Uterus (tissue), 3 donors: ENCODE measurements at regions not wholly inside any gene's neighbourhood (a gene's known extent, or its start where the extent isn't known, plus 50 kb on each side); places are given as distances from the start of the nearest gene placed in this dataset.

Source experiments
- DNase-seq, 2 donors: peaks; one replicate each; pipeline ENCODE4 v3.0.0-alpha.2; 2019 to 2020
- H3K27ac ChIP-seq, 2 donors: fragments of 200-600 bp; sonication (generic); 1 replicate in 1 of 2; 2 replicates in 1 of 2; pipeline ENCODE4 v1.5.1; 2016 to 2018
- H3K27me3 ChIP-seq, 2 donors: fragments of 200-600 bp; sonication (generic); one replicate each; pipeline ENCODE4 v1.5.1; 2018 to 2019; ENCODE audit warnings: control low read depth in 1 of 2
- H3K36me3 ChIP-seq, 2 donors: fragments of 200-600 bp; sonication (generic); one replicate each; pipeline ENCODE4 v1.5.1; 2019; ENCODE audit warnings: control low read depth in 1 of 2
- H3K4me1 ChIP-seq, 2 donors: fragments of 200-600 bp; sonication (generic); one replicate each; pipeline ENCODE4 v1.5.1; 2018 to 2019; ENCODE audit warnings: control low read depth in 1 of 2
- H3K4me3 ChIP-seq, 2 donors: fragments of 200-600 bp; sonication (generic); 1 replicate in 1 of 2; 2 replicates in 1 of 2; pipeline ENCODE4 v1.5.1; 2018 to 2019; ENCODE audit warnings: mild to moderate bottlenecking in 1 of 2
- H3K9me3 ChIP-seq, 2 donors: fragments of 200-600 bp; sonication (generic); one replicate each; pipeline ENCODE4 v1.5.1; 2019; ENCODE audit warnings: control low read depth in 1 of 2
- CTCF ChIP-seq, 4 experiments: fragments of 200-600 bp in 2 of 4; fragments of 450-650 bp in 2 of 4; sonication (generic) in 2 of 4; IDR thresholded peaks; one replicate each; pipeline ENCODE4 v1.5.1; 2016 to 2019; ENCODE audit warnings: antibody characterized with exemption in 4 of 4, mild to moderate bottlenecking in 2 of 4, moderate library complexity in 1 of 4
- POLR2A ChIP-seq, 2 donors: fragments of 450-650 bp; IDR thresholded peaks; one replicate each; pipeline ENCODE4 v1.6.1; 2016; ENCODE audit warnings: antibody characterized with exemption in 2 of 2, mild to moderate bottlenecking in 1 of 2, moderate library complexity in 1 of 2
- intact Hi-C: fragments of 100-400 bp; cut with DNase I; formaldehyde crosslinking; loops from one replicate; pipeline ENCODE4 v1.15.1; 2023; ENCODE audit warnings: low total_unique reads
- donor health status: DM: yes; HTN: yes; CAD: no.

GRCh38 chr2:182558564-182558963 lies 131.7 kb upstream of the PDE1A start:
- Histone ChIP-seq H3K27me3 (no peaks in the 10 kb centered on the region), H3K4me1 (no peaks in the 10 kb centered on the region), H3K36me3 (no peaks in the 10 kb centered on the region), H3K9me3 (no peaks in the 10 kb centered on the region), H3K4me3 (no peak overlapping the region), H3K27ac (no peak overlapping the region)
- TF ChIP-seq POLR2A (IDR thresholded peaks at IDR 0.05) (no peak), CTCF (IDR thresholded peaks at IDR 0.05) (no peak)
- no peak for DNase-seq
- intact Hi-C loops = no loop called here

DNA sequence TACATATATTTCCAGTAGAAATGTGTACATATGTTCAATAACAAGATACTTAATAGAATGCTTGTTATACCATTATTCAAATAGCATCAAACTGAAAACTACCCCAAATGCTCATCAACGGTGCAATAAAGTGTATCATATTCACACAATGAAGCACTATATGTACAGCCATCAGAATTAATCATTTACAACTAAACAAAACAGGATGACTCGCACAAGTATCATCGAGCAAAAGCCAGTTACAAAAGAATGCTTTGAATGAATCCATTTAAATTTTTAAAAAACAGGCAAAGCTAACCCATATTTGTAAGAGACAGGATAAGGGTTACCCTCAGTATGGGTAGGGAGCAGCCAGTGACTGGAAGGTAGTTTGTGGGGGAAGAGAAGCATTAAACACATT lies 132.8 kb upstream of the PDE1A start:
- TF ChIP-seq CTCF (IDR thresholded peaks at IDR 0.05) (no peak), POLR2A (IDR thresholded peaks at IDR 0.05) (no peak)

DNA sequence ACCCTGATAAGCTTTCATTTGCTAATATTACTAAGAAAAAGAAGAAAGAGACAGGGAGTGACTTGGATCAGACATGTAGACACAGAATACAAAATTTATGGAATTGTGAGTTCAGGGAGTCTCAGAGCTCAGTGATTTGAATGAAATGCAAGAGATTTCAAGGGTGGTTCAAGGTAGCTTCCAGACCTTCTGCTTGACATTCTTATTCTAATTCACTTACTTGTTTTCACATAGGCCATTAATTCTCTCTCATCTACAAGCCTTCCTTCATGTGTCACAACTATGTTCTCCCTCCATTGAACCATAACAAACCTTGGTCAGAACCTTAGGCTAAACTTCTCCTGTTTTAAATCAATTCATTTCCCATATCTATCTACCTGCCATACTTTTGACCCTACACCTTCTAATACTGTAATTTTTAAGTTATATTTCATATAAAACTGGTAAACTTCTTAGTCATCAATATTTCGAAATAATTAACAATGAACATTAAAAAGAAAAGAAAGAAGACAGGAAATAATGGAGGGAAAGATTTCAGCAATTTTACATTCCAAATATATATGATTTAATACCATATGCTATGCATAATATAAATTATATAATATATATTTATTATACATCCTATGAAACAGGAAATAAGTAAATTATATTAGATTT lies 139.2 kb upstream of the PDE1A start:
- no peak overlapping the region for H3K27ac ChIP-seq
- H3K4me3 ChIP-seq = no peak overlapping the region
- H3K27me3 ChIP-seq = no peaks in the 10 kb centered on the region
- DNase-seq = no peak
- TF ChIP-seq POLR2A (IDR thresholded peaks at IDR 0.05) (no peak), CTCF (IDR thresholded peaks at IDR 0.05) (no peak)
- H3K36me3 ChIP-seq = no peaks in the 10 kb centered on the region
- no peaks in the 10 kb centered on the region for H3K9me3 ChIP-seq
- intact Hi-C loops = no loop called here
- no peaks in the 10 kb centered on the region for H3K4me1 ChIP-seq

More for the DNA sequence above, 132.8 kb upstream of the PDE1A start:
- intact Hi-C loops = no loop called here
- no peak overlapping the region for H3K4me3 ChIP-seq
- no peaks in the 10 kb centered on the region for H3K36me3 ChIP-seq
- no peak overlapping the region for H3K27ac ChIP-seq
- H3K4me1 ChIP-seq = no peaks in the 10 kb centered on the region
- DNase-seq = no peak
- H3K9me3 ChIP-seq = no peaks in the 10 kb centered on the region
- H3K27me3 ChIP-seq = no peaks in the 10 kb centered on the region

DNA sequence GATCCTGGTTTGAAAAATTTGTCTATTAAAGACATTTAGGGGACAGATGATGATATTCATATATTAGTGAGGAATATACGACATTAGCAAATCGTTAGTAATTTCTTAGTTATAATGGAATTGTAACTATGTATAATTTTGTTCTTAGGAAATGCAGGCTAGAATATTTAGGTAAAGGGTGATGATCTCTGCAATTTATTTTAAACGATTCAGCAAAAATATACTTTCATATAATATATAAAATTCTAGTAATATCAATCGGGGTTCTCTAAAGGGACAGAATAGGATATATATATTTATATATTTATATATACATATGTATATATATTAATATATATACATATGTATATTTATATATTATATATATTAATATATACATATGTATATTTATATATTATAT lies 142.5 kb upstream of the DNAJC10 start:
- Histone ChIP-seq H3K4me3 (no peak overlapping the region), H3K27ac (no peak overlapping the region), H3K27me3 (no peaks in the 10 kb centered on the region), H3K4me1 (no peaks in the 10 kb centered on the region), H3K36me3 (no peaks in the 10 kb centered on the region), H3K9me3 (no peaks in the 10 kb centered on the region)
- intact Hi-C loops = loop anchor here (5.0 kb wide), 1 partner anchor 191 kb away; no protein-coding TSS in a partner anchor
- no peak for DNase-seq
- TF ChIP-seq CTCF (IDR thresholded peaks at IDR 0.05) = no peak
- TF ChIP-seq POLR2A (IDR thresholded peaks at IDR 0.05) = no peak

DNA sequence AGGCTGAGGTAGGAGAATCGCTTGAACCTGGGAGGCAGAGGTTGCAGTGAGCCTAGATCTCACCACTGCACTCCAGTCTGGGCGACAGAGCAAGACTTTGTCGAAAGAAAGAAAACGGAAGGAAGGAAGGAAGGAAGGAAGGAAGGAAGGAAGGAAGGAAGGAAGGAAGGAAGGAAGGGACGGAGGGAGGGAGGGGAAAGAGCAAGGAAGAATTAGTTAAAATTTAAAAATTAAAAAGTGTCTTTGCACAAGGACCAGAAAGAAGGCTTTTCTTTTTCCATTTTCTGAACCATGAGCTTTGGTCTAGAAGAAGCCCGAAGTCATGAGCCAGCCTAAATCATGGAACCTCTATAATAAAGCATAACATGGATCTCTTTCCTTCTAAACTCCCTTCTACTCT lies 138.2 kb upstream of the DNAJC10 start:
- TF ChIP-seq CTCF (IDR thresholded peaks at IDR 0.05) = no peak
- no peaks in the 10 kb centered on the region for H3K4me1 ChIP-seq
- no peaks in the 10 kb centered on the region for H3K27me3 ChIP-seq
- intact Hi-C loops = no loop called here
- H3K27ac ChIP-seq = no peak overlapping the region
- H3K9me3 ChIP-seq = no peaks in the 10 kb centered on the region
- no peak overlapping the region for H3K4me3 ChIP-seq
- no peaks in the 10 kb centered on the region for H3K36me3 ChIP-seq
- DNase-seq = no peak
